GM12878 (cell line): ENCODE measurements at regions not wholly inside any gene's neighbourhood (a gene's known extent, or its start where the extent isn't known, plus 50 kb on each side); places are given as distances from the start of the nearest gene placed in this dataset.

Experiments used
- ATAC-seq: fragments of 200-7000 bp; cut with Tn5 transposase; 3 replicates; pipeline ENCODE4 v1.9.1; 2020; ENCODE audit warnings: mild to moderate bottlenecking, moderate library complexity
- BruUV-seq: library from RNA; stranded (reverse); fragments of 400-500 nt; replicated peaks from 2 replicates; lab custom pipeline; 2021; lab: Mats Ljungman, UMichigan
- CTCF ChIA-PET: fragments of 300-600 bp; sonication (Branson Sonifier 250); formaldehyde crosslinking; extraction: SDS; loops from one replicate; lab custom pipeline; 2021; ENCODE audit warnings: inconsistent platforms; lab: Yijun Ruan, JAX
- POLR2A ChIA-PET: fragments of 350-600 bp; formaldehyde crosslinking; extraction: SDS; loops from one replicate; lab custom pipeline; 2021; ENCODE audit warnings: inconsistent platforms; lab: Charles Lee
- RAD21 ChIA-PET: fragments of 300-600 bp; sonication (Branson Sonifier 250); formaldehyde crosslinking; loops from one replicate; lab custom pipeline; 2023; ENCODE audit warnings: antibody characterized with exemption; ENCODE audit not compliant: unreplicated experiment; lab: Charles Lee
- SMC1A ChIA-PET: fragments of 300-600 bp; sonication (Branson Sonifier 250); formaldehyde crosslinking; loops from one replicate; lab custom pipeline; 2023; ENCODE audit not compliant: unreplicated experiment, uncharacterized antibody; lab: Charles Lee
- DNase-seq: peaks from one replicate; pipeline ENCODE4 v3.0.0-alpha.2; 2011; ENCODE audit warnings: low read depth, low spot score
- FAIRE-seq: peaks from 3 replicates; lab custom pipeline; 2011; peaks lifted over from hg19 to GRCh38; lab: Jason Lieb, UNC
- H2AFZ ChIP-seq: 2 replicates; pipeline ENCODE4 v1.6.0; 2011; ENCODE audit warnings: low read depth, low read length, control low read depth; ENCODE audit not compliant: control insufficient read depth
- H3K27ac ChIP-seq: 2 replicates; pipeline ENCODE4 v1.5.1; 2011; ENCODE audit warnings: control low read depth; ENCODE audit not compliant: control insufficient read depth, insufficient read depth
- H3K27me3 ChIP-seq, 2 experiments: replicated peaks in 1 of 2; 2 replicates each; pipeline versions ENCODE4 v1.6.0 to v1.6.1; 2011; ENCODE audit warnings: low read length in 1 of 2; ENCODE audit not compliant: control insufficient read depth in 2 of 2, insufficient read depth in 2 of 2
- H3K36me3 ChIP-seq, 2 experiments: 2 replicates each; pipeline ENCODE4 v1.5.1; 2011; ENCODE audit warnings: low read length in 1 of 2; ENCODE audit not compliant: control insufficient read depth in 2 of 2, insufficient read depth in 2 of 2
- H3K4me1 ChIP-seq: 2 replicates; pipeline ENCODE4 v1.6.1; 2011; ENCODE audit warnings: mild to moderate bottlenecking, low read length, moderate library complexity, mixed read lengths; ENCODE audit not compliant: control insufficient read depth, insufficient read depth
- H3K4me2 ChIP-seq: 2 replicates; pipeline ENCODE4 v1.6.0; 2011; ENCODE audit warnings: control low read depth; ENCODE audit not compliant: control insufficient read depth, insufficient read depth
- H3K4me3 ChIP-seq: fragments of 200-600 bp; sonication (generic); 2 replicates; pipeline ENCODE4 v1.5.1; 2016
- H3K79me2 ChIP-seq: 2 replicates; pipeline ENCODE4 v1.6.0; 2011; ENCODE audit warnings: low read length; ENCODE audit not compliant: control insufficient read depth, insufficient read depth
- H3K9ac ChIP-seq: 2 replicates; pipeline ENCODE4 v1.8.0; 2011; ENCODE audit warnings: low read length, control low read depth, mixed read lengths; ENCODE audit not compliant: control insufficient read depth, insufficient read depth
- H3K9me3 ChIP-seq: replicated peaks from 3 replicates; pipeline ENCODE4 v1.5.1; 2011; ENCODE audit warnings: mild to moderate bottlenecking, low read length; ENCODE audit not compliant: control insufficient read depth, insufficient read depth
- H4K20me1 ChIP-seq: 2 replicates; pipeline ENCODE4 v1.6.0; 2011; ENCODE audit not compliant: control insufficient read depth, insufficient read depth
- CHD1 ChIP-seq: IDR thresholded peaks from 2 replicates; pipeline ENCODE4 v1.6.1; 2012; ENCODE audit warnings: low read depth, low read length, improper control_type of control experiment
- IRF4 ChIP-seq: IDR thresholded peaks from 2 replicates; pipeline ENCODE4 v1.6.1; 2011; ENCODE audit warnings: low read depth, low read length
- NRF1 ChIP-seq: conservative IDR thresholded peaks from 2 replicates; pipeline ENCODE4 v1.6.1; 2011; ENCODE audit warnings: mild to moderate bottlenecking, low read depth, low read length, improper control_type of control experiment
- ZNF24 ChIP-seq: fragments of 450-650 bp; IDR thresholded peaks from 2 replicates; pipeline ENCODE4 v1.6.1; 2017; ENCODE audit warnings: antibody characterized with exemption, mild to moderate bottlenecking
- WGBS: methylation state at CpG from one replicate; pipeline ENCODE4 v1.1.6; 2016; ENCODE audit warnings: low lambda C conversion rate; ENCODE audit not compliant: insufficient replicate concordance, insufficient coverage; ENCODE audit errors: missing lambda C conversion rate; 5-methylcytosine and 5-hydroxymethylcytosine counted together
- in situ Hi-C: fragments of 300-500 bp; cut with MboI; formaldehyde crosslinking; loops from 9 replicates; pipeline ENCODE4 v1.14.3; 2018; ENCODE audit warnings: mixed read lengths
- intact Hi-C: fragments of 100-400 bp; cut with micrococcal nuclease; formaldehyde crosslinking; loops from one replicate; pipeline ENCODE4 v1.14.2; 2022; ENCODE audit not compliant: unreplicated experiment
- TF ChIP-seq, protein P1 (sequence below): fragments of 450-650 bp; IDR thresholded peaks from 2 replicates; pipeline ENCODE4 v1.6.1; 2017; ENCODE audit warnings: antibody characterized with exemption, mild to moderate bottlenecking, moderate library complexity
- TF ChIP-seq, protein P2 (sequence below): IDR thresholded peaks from 2 replicates; pipeline ENCODE4 v1.6.1; 2011; ENCODE audit warnings: low read depth, mild to moderate bottlenecking, low read length, moderate library complexity, borderline replicate concordance; ENCODE audit errors: extremely low read depth

- TF ChIP-seq, protein P1, sequence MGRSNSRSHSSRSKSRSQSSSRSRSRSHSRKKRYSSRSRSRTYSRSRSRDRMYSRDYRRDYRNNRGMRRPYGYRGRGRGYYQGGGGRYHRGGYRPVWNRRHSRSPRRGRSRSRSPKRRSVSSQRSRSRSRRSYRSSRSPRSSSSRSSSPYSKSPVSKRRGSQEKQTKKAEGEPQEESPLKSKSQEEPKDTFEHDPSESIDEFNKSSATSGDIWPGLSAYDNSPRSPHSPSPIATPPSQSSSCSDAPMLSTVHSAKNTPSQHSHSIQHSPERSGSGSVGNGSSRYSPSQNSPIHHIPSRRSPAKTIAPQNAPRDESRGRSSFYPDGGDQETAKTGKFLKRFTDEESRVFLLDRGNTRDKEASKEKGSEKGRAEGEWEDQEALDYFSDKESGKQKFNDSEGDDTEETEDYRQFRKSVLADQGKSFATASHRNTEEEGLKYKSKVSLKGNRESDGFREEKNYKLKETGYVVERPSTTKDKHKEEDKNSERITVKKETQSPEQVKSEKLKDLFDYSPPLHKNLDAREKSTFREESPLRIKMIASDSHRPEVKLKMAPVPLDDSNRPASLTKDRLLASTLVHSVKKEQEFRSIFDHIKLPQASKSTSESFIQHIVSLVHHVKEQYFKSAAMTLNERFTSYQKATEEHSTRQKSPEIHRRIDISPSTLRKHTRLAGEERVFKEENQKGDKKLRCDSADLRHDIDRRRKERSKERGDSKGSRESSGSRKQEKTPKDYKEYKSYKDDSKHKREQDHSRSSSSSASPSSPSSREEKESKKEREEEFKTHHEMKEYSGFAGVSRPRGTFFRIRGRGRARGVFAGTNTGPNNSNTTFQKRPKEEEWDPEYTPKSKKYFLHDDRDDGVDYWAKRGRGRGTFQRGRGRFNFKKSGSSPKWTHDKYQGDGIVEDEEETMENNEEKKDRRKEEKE, result no peak
- TF ChIP-seq IRF4, result no peak
- TF ChIP-seq, protein P2, sequence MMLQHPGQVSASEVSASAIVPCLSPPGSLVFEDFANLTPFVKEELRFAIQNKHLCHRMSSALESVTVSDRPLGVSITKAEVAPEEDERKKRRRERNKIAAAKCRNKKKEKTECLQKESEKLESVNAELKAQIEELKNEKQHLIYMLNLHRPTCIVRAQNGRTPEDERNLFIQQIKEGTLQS, result no peak
- no peak for TF ChIP-seq NRF1
Observed at GRCh38 chr3:182609575-182610156, 183.6 kb upstream of the ATP11B start (continued).

DNA sequence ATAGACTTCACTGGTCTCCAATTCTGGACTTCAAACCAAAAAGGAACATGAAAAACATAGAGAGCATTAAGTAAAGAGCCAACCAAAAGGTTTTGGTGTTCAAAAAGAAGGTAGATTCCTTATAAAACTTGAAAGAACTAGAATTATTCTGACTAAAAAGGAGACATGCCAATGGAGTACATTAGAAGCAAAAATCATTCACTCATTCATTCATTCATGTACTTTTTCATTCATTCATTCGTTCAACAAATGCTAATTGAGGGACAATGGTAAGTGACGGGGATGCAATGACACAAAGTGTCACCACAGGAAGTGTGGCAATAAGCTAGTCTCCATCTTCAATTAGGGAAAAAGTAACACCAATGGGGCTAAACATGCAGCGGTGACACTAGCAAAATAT lies 181.0 kb upstream of the ATP11B start:
- no peaks in the 10 kb centered on the region; a peak in 1 of 4 replicates for H3K27me3 ChIP-seq
- H4K20me1 ChIP-seq, result no peaks in the 10 kb centered on the region
- RAD21 ChIA-PET, result no interaction called here
- no peak overlapping the region for H2AFZ ChIP-seq
- DNase-seq (no peak), ATAC-seq (no peak)
- no peak overlapping the region for H3K9ac ChIP-seq
- SMC1A ChIA-PET, result no interaction called here
- no peaks in the 10 kb centered on the region for H3K79me2 ChIP-seq
- no peaks in the 10 kb centered on the region for H3K9me3 ChIP-seq
- H3K4me3 ChIP-seq, result no peak overlapping the region
- H3K27ac ChIP-seq, result no peak overlapping the region
- H3K4me1 ChIP-seq, result no peaks in the 10 kb centered on the region
- CTCF ChIA-PET, result interaction anchor here (0.7 kb wide), 1 partner anchor 33 kb away, joined by 3 read pairs; no protein-coding TSS in a partner anchor
- 33% methylated on average over 3 of the region's 3 CpGs for WGBS
- in situ Hi-C loops (no loop called here), intact Hi-C loops (loop anchor here (10.0 kb wide), 1 partner anchor 368 kb away; no protein-coding TSS in a partner anchor)
- H3K36me3 ChIP-seq, result no peaks in the 10 kb centered on the region
- TF ChIP-seq ZNF24 (peak; percentile 55; the same call in 1 of the 2 replicates), CHD1 (no peak)
- TF ChIP-seq, all 136 proteins: peak for 1
- no peak for FAIRE-seq
- no peak overlapping the region for H3K4me2 ChIP-seq
- BruUV-seq, result no TSS peak
- POLR2A ChIA-PET, result no interaction called here
